ENCODE measurements at regions not wholly inside any gene's neighbourhood (a gene's known extent, or its start where the extent isn't known, plus 50 kb on each side); places are given as distances from the start of the nearest gene placed in this dataset.

DNA sequence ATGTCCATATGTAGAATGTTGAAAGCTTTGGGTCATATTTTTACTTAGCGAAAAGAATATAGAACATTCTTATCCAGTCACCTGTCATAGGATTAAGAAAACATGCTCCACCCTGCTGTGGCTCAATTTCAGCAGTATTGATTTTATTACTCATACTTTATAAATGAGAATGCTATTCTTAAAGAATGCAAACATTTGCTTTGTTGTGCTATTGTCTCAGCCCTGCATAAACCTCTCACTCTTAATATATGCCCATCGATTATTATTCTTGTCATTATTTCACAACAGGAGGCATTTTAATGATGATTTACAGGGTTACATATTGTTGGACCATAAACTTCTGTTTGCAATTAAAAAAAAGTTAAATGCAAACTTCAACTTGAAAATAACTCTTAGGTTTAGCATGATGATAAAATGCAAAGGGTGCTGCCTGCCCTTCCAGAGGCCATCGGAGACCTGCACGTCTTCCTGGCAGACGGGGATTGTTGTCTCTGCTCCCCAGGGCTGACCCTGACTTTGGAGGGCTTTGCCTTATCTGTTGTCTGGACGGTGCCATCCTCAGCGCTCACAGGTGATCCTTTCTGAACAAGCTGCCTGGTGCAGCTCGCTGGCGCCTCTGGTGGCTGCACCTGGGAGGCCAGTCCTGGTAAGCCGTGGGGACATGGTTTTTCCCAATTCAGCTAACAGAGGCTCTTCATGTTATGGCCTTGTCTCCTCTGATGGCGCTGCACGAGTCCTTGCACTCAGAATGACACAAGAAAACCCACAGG is 50.0 kb upstream of the SHH start:
- peak in 1 of 2 experiments; percentile 26; a peak in 3 of 6 replicates for ATAC-seq
- Histone ChIP-seq H3K4me2 (peak overlapping the region; percentile 78), H3K4me1 (peaks cover 59% of the 10 kb centered on the region), H3K27ac (peak overlapping the region; percentile 82 to 87), H3K4me3 (peak overlapping the region; percentile 13), H3K9me3 (no peaks in the 10 kb centered on the region)
- ChIA-PET CTCF (interaction anchor here (0.5 to 3.2 kb wide), 16 partner anchors 9 to 1851 kb away, joined by 3 to 12 read pairs (median 5); no protein-coding TSS in a partner anchor), POLR2A (interaction anchor here (1.3 kb wide), 1 partner anchor 18 kb away, joined by 4 read pairs; no protein-coding TSS in a partner anchor)
- FAIRE-seq = no peak
- DNase-seq (ENCODE audit: low read depth in 1 of 2, low spot score in 1 of 2) = peak; percentile 21 to 52
- WGBS (ENCODE audit: missing lambda C conversion rate) = 36% methylated on average over 11 of the region's 12 CpGs
- TF ChIP-seq FOSL2 (IDR thresholded peaks at IDR 0.05) = peak; percentile 61
- peak; percentile 89 for TF ChIP-seq FOSL2 (CRISPR knock-in tag; IDR thresholded peaks at IDR 0.05)
- TF ChIP-seq TFCP2L1 (CRISPR knock-in tag; IDR thresholded peaks at IDR 0.05) = no peak
- TF ChIP-seq POLR2A (IDR thresholded peaks at IDR 0.05; ENCODE audit: low read length) = no peak
- peak; percentile 85 for TF ChIP-seq JUNB (IDR thresholded peaks at IDR 0.05)
- TF ChIP-seq, protein P1, sequence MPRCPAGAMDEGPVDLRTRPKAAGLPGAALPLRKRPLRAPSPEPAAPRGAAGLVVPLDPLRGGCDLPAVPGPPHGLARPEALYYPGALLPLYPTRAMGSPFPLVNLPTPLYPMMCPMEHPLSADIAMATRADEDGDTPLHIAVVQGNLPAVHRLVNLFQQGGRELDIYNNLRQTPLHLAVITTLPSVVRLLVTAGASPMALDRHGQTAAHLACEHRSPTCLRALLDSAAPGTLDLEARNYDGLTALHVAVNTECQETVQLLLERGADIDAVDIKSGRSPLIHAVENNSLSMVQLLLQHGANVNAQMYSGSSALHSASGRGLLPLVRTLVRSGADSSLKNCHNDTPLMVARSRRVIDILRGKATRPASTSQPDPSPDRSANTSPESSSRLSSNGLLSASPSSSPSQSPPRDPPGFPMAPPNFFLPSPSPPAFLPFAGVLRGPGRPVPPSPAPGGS (IDR thresholded peaks at IDR 0.05) = peak; percentile 38; the same call in 1 of the 3 replicates
- TF ChIP-seq SREBF2 (IDR thresholded peaks at IDR 0.05) = no peak
- peak; percentile 84 for TF ChIP-seq GATA3 (IDR thresholded peaks at IDR 0.05; ENCODE audit: borderline replicate concordance)
- no peak for TF ChIP-seq RCOR1 (IDR thresholded peaks at IDR 0.05; ENCODE audit: low read depth, low read length)
- TF ChIP-seq EP300 (IDR thresholded peaks at IDR 0.05) = peak; percentile 56 to 79; a peak in 3 of 5 replicates
- TF ChIP-seq JUN (IDR thresholded peaks at IDR 0.05) = peak in 1 of 2 experiments; percentile 68; a peak in 2 of 5 replicates
- TF ChIP-seq CEBPB (IDR thresholded peaks at IDR 0.05) = peak; percentile 78 to 84
- peak; percentile 24 to 29; a peak in 3 of 5 replicates for TF ChIP-seq RAD21 (conservative IDR thresholded peaks at IDR 0.05 in 1 of 2, IDR thresholded peaks at IDR 0.05 in 1 of 2)
- peak; percentile 50; the same call in 1 of the 2 replicates for TF ChIP-seq CHD4 (IDR thresholded peaks at IDR 0.05; ENCODE audit: borderline replicate concordance)
- TF ChIP-seq FOXS1 (CRISPR knock-in tag; IDR thresholded peaks at IDR 0.05) = peak; percentile 21; the same call in 1 of the 2 replicates
- TF ChIP-seq, protein P2, sequence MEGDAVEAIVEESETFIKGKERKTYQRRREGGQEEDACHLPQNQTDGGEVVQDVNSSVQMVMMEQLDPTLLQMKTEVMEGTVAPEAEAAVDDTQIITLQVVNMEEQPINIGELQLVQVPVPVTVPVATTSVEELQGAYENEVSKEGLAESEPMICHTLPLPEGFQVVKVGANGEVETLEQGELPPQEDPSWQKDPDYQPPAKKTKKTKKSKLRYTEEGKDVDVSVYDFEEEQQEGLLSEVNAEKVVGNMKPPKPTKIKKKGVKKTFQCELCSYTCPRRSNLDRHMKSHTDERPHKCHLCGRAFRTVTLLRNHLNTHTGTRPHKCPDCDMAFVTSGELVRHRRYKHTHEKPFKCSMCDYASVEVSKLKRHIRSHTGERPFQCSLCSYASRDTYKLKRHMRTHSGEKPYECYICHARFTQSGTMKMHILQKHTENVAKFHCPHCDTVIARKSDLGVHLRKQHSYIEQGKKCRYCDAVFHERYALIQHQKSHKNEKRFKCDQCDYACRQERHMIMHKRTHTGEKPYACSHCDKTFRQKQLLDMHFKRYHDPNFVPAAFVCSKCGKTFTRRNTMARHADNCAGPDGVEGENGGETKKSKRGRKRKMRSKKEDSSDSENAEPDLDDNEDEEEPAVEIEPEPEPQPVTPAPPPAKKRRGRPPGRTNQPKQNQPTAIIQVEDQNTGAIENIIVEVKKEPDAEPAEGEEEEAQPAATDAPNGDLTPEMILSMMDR (IDR thresholded peaks at IDR 0.05) = peak; percentile 53
- TF ChIP-seq, protein P3, sequence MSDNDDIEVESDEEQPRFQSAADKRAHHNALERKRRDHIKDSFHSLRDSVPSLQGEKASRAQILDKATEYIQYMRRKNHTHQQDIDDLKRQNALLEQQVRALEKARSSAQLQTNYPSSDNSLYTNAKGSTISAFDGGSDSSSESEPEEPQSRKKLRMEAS (IDR thresholded peaks at IDR 0.05) = peak; percentile 26; the same call in 1 of the 2 replicates

Small RNA genes lying in the stretch of these regions (small RNA-seq; reads per million reads assigned to genes)
- gene AC093813.1 (0 reads per million in 6 experiments), gene RF00019 (0 reads per million in 6 experiments)
